GM19467 (cell line): ENCODE measurements at regions not wholly inside any gene's neighbourhood (a gene's known extent, or its start where the extent isn't known, plus 50 kb on each side); places are given as distances from the start of the nearest gene placed in this dataset.

ENCODE experiments used
- ATAC-seq: cut with Tn5 transposase; IDR thresholded peaks from one replicate; pipeline ENCODE4 v1.9.1; 2021; ENCODE audit warnings: mild to moderate bottlenecking, moderate library complexity; ENCODE audit not compliant: unreplicated experiment

- ATAC-seq = no peak
Observed at GRCh38 chr9:109830545-109830944, 50.5 kb downstream of the PALM2AKAP2 start.

GRCh38 chr9:109831998-109832658 lies 52.1 kb downstream of the PALM2AKAP2 start:
- no peak for ATAC-seq

DNA sequence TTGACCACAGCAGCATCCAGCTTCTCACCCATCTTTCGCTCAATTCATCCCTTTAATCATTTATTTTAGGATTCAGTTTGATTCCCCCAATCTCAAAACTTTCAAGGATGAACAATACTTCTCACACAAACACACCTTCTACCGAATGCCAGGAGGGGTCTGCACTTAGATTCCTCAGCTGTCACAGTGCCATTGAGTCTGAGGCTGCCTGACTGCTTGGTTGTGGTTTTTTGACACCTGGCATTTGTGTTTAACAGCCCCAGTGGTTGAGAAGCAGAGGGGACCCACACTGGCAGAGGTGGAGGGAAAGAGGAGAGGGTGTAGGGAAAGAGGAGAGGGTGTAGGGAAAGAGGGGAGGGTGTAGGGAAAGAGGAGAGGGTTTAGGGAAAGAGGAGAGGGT lies 54.9 kb downstream of the PALM2AKAP2 start:
- ATAC-seq = no peak

DNA sequence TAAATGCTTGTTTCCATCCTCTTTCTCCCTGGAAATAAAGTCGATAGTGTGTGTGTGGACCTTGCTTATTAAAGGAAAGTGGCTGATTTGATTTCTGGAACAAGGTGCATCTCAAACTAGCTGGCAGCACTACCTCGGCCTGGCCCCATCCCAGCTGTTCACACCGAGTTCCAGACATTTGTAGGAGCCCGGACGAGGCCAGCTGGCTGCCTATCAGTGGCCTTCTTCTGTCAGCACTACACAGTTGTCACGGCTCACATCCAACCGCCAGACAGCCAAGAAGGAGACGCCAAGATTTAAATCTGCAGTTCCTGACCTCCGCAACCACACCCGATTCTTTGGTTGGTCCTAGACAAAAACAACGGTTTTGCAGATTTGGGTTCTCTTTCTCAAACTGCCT lies 63.6 kb downstream of the PALM2AKAP2 start:
- no peak for ATAC-seq

DNA sequence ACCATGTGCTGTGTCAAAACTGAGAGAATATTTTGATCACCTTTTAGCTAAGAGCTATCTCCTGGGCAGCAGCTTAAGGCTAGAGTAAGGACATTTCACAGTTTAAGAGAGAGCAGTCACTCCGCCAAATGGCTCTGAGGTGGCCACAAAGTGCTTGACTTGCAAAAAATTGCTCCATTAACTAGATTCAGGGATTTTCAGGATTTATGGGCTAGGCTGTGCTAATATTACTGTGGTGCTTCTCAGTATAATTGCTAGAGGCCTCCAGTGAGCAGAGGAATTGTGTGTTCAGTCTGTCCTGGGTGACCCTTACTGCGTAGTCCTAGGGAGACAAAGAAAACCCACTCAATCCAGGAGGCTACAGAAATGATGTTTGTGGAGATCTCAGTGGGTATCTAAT lies 65.2 kb downstream of the PALM2AKAP2 start:
- ATAC-seq = no peak

GRCh38 chr9:109846776-109847175 lies 66.8 kb downstream of the PALM2AKAP2 start:
- ATAC-seq = no peak

GRCh38 chr9:109852556-109852955 lies 72.6 kb downstream of the PALM2AKAP2 start:
- no peak for ATAC-seq

DNA sequence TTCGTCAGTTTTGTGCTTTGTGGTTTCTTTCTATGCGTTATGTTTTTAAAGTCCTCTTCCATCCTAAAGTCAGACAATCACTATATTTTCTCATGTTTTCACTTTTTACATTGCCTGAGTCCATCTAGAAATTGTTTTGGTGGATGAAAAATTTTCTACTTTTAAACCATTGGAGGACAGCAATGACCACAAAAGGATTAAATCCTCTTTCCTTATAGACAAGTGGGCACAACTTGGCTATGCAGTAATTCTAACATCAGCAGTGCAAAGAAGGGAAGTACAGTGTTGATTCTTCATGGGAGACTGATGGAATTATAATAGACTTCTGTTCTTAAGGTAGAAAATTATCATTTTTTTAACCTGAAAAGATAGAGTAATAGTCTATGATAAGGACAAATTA lies 75.5 kb downstream of the PALM2AKAP2 start:
- ATAC-seq = no peak

DNA sequence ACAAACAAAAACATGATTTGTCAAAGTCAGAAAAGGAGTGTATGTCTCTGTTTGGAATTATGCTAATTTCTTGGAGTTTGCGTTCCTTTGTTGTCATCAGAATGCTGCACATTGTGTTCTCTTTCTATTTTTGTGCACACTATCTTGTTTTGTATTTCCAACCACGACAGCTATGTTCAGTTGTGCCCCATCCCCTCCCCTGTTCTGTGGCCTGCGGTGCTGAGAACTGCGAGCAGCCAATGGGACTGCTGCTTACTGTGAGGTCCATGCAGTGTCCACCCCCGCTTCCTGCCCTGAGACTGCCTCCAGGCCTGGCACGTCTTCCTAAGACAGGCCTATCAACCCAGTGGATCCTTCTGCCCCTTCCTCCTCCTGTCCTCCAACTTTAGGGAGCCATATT lies 76.8 kb downstream of the PALM2AKAP2 start:
- ATAC-seq = no peak

DNA sequence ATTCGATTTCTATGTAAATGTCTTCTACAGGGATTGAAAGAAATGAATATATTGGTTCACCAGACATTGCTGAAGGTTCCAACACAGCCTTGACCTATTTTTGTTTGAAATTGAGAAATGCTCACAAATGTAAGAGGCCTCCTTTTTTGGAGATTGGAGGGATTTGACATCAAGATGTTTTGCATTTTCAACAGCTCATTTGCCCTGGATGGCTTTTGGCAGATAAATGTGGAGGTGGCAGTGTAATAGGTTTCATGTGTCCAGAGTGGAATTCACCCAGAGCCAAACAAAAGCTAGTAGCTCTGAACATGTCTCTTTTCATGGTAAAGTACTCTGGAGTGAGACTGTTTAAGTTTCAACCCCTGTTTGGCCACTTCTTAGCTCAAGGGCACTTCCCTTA lies 77.3 kb downstream of the PALM2AKAP2 start:
- no peak for ATAC-seq

DNA sequence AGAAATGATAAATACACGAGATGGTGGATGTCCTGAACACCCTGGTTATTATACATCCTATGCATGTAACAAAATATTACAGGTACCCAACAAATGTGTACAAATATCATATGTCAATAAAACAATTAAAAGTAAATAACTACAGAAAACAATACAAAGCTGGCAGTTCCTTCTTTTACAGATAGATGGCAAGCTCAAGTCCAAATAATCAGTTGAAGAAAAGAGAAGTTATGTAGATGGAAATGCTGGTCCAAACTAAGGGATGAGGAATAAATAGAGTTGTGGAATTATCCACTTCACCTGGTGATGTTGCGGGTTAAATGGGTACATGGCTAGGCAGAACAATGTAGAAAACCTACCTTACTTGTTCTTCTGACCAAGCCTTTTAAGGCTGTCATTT lies 79.4 kb downstream of the PALM2AKAP2 start:
- ATAC-seq = no peak

- ATAC-seq = no peak
Observed at GRCh38 chr9:109860521-109860920, 80.5 kb downstream of the PALM2AKAP2 start.

- ATAC-seq = no peak
Observed at GRCh38 chr9:109861499-109861898, 81.5 kb downstream of the PALM2AKAP2 start.

GRCh38 chr9:109861918-109862317 lies 81.9 kb downstream of the PALM2AKAP2 start:
- ATAC-seq = no peak

- no peak for ATAC-seq
Observed at GRCh38 chr9:109862452-109862851, 82.5 kb downstream of the PALM2AKAP2 start.

DNA sequence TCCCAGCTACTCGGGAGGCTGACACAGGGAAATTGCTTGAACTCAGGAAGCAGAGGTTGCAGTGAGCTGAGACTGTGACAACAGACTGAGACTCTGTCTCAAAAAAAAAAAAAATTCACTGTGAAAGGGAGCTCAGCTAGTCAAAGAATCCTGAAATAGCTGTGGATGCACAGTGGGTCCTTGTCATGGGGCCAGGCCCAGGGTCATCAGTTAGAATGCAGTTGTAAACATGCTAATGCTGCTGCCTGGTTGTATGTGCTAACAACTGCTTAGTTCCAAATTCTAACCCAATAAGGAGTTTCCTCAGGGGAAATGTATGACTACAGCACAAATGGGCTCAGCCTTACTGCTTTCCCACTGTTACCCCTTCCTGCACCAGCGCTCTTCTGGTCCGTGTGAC lies 84.0 kb downstream of the PALM2AKAP2 start:
- no peak for ATAC-seq

- no peak for ATAC-seq
Observed at GRCh38 chr9:109865521-109865920, 85.5 kb downstream of the PALM2AKAP2 start.

GRCh38 chr9:109868207-109868606 lies 88.2 kb downstream of the PALM2AKAP2 start:
- ATAC-seq = no peak

- no peak for ATAC-seq
Observed at GRCh38 chr9:109868722-109869121, 88.7 kb downstream of the PALM2AKAP2 start.

DNA sequence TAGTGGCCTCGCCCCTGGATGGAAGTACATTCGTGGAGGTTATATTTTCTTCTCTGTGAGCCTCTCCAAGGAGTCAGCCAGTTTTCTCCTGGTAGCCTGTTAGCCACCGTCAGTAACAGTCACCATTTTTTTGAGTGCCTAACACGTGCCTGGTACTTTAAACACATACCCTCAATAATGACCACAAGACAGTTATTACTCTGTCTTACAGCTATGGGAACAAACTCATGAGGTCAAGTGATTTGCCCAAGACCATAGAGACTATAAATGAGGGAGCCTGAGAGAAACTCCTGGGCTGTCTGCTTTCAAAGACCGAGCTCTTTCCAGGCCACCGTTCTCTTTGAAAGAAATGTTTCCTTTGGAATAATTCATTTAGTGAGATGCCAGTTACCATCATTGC lies 90.4 kb downstream of the PALM2AKAP2 start:
- ATAC-seq = no peak

GRCh38 chr9:109872901-109873300 lies 92.9 kb downstream of the PALM2AKAP2 start:
- ATAC-seq = no peak

GRCh38 chr9:109875495-109876129 lies 95.6 kb downstream of the PALM2AKAP2 start:
- ATAC-seq = no peak
